GM19397 (cell line): ENCODE measurements at regions not wholly inside any gene's neighbourhood (a gene's known extent, or its start where the extent isn't known, plus 50 kb on each side); places are given as distances from the start of the nearest gene placed in this dataset.
"Not testable (repeated sequence)": the region's sequence is repeated elsewhere in the genome, so short reads cannot be mapped to it uniquely, and the experiment has no call there.

Experiments
- ATAC-seq: cut with Tn5 transposase; IDR thresholded peaks from one replicate; pipeline ENCODE4 v1.9.1; 2021; ENCODE audit warnings: mild to moderate bottlenecking, moderate library complexity; ENCODE audit not compliant: unreplicated experiment

GRCh38 chr1:60247467-60247866 lies 173.9 kb upstream of the C1orf87 start:
- ATAC-seq, result not testable (repeated sequence)

GRCh38 chr1:60245324-60245723 lies 171.8 kb upstream of the C1orf87 start:
- ATAC-seq, result no peak

- ATAC-seq, result no peak
These were observed 171.3 kb upstream of the C1orf87 start for GRCh38 chr1:60244906-60245305.

- no peak for ATAC-seq
These were observed 161.7 kb upstream of the C1orf87 start for GRCh38 chr1:60235275-60235674.

- no peak for ATAC-seq
These were observed 161.2 kb upstream of the C1orf87 start for GRCh38 chr1:60234776-60235175.

- no peak for ATAC-seq
These were observed 156.3 kb upstream of the C1orf87 start for GRCh38 chr1:60229821-60230220.

GRCh38 chr1:60228041-60228491 lies 154.5 kb upstream of the C1orf87 start:
- ATAC-seq, result no peak

- no peak for ATAC-seq
These were observed 154.0 kb upstream of the C1orf87 start for GRCh38 chr1:60227601-60228000.

- ATAC-seq, result no peak
These were observed 151.9 kb upstream of the C1orf87 start for GRCh38 chr1:60225486-60225885.

GRCh38 chr1:60224523-60224922 lies 151.0 kb upstream of the C1orf87 start:
- ATAC-seq, result no peak

- ATAC-seq, result no peak
These were observed 149.6 kb upstream of the C1orf87 start for GRCh38 chr1:60223158-60223557.

- no peak for ATAC-seq
These were observed 149.0 kb upstream of the C1orf87 start for GRCh38 chr1:60222360-60223115.

- no peak for ATAC-seq
These were observed 139.7 kb upstream of the C1orf87 start for GRCh38 chr1:60213253-60213652.

- no peak for ATAC-seq
These were observed 122.5 kb upstream of the C1orf87 start for GRCh38 chr1:60196026-60196425.

GRCh38 chr1:60185684-60186083 lies 112.1 kb upstream of the C1orf87 start:
- ATAC-seq, result no peak

- no peak for ATAC-seq
These were observed 111.0 kb upstream of the C1orf87 start for GRCh38 chr1:60184521-60184920.

- ATAC-seq, result no peak
These were observed 100.3 kb upstream of the C1orf87 start for GRCh38 chr1:60173729-60174505.

GRCh38 chr1:60173006-60173405 lies 99.4 kb upstream of the C1orf87 start:
- ATAC-seq, result no peak

GRCh38 chr1:60171801-60172200 lies 98.2 kb upstream of the C1orf87 start:
- ATAC-seq, result no peak

GRCh38 chr1:60170709-60171108 lies 97.1 kb upstream of the C1orf87 start:
- no peak for ATAC-seq

GRCh38 chr1:60169206-60169605 lies 95.6 kb upstream of the C1orf87 start:
- ATAC-seq, result no peak

- no peak for ATAC-seq
These were observed 89.4 kb upstream of the C1orf87 start for GRCh38 chr1:60162936-60163335.
